BLaER1 treated with 17β-estradiol and CSF1 and Interleukin-3, amounts not matched to agents 10 nM and 100 nM (cell line): ENCODE measurements at regions not wholly inside any gene's neighbourhood (a gene's known extent, or its start where the extent isn't known, plus 50 kb on each side); places are given as distances from the start of the nearest gene placed in this dataset.

Experiments
- H3K27ac ChIP-seq, 11 experiments: shearing (Covaris generic); formaldehyde crosslinking; 2 replicates each; pipeline ENCODE4 v1.8.1; 2022
- H3K27me3 ChIP-seq, 11 experiments: shearing (Covaris generic); formaldehyde crosslinking; 2 replicates each; pipeline ENCODE4 v1.8.1; 2022
- H3K36me3 ChIP-seq, 11 experiments: shearing (Covaris generic); formaldehyde crosslinking; 2 replicates each; pipeline ENCODE4 v1.8.1; 2022
- H3K4me1 ChIP-seq, 10 experiments: shearing (Covaris generic); formaldehyde crosslinking; 2 replicates each; pipeline ENCODE4 v1.8.1; 2022
- H3K4me2 ChIP-seq, 11 experiments: shearing (Covaris generic); formaldehyde crosslinking; 2 replicates each; pipeline ENCODE4 v1.8.1; 2022
- H3K4me3 ChIP-seq, 10 experiments: shearing (Covaris generic); formaldehyde crosslinking; 2 replicates each; pipeline ENCODE4 v1.8.1; 2022
- H3K9ac ChIP-seq, 11 experiments: shearing (Covaris generic); formaldehyde crosslinking; 2 replicates each; pipeline ENCODE4 v1.8.1; 2022
- H3K9me3 ChIP-seq, 11 experiments: shearing (Covaris generic); formaldehyde crosslinking; replicated peaks in 1 of 11; 2 replicates each; pipeline ENCODE4 v1.8.1; 2022
- H4K20me1 ChIP-seq, 11 experiments: shearing (Covaris generic); formaldehyde crosslinking; 2 replicates each; pipeline ENCODE4 v1.8.1; 2022
- Cebpa-rat ChIP-seq, 11 experiments: shearing (Covaris generic); IDR thresholded peaks; 2 replicates each; pipeline ENCODE4 v1.8.1; 2022

DNA sequence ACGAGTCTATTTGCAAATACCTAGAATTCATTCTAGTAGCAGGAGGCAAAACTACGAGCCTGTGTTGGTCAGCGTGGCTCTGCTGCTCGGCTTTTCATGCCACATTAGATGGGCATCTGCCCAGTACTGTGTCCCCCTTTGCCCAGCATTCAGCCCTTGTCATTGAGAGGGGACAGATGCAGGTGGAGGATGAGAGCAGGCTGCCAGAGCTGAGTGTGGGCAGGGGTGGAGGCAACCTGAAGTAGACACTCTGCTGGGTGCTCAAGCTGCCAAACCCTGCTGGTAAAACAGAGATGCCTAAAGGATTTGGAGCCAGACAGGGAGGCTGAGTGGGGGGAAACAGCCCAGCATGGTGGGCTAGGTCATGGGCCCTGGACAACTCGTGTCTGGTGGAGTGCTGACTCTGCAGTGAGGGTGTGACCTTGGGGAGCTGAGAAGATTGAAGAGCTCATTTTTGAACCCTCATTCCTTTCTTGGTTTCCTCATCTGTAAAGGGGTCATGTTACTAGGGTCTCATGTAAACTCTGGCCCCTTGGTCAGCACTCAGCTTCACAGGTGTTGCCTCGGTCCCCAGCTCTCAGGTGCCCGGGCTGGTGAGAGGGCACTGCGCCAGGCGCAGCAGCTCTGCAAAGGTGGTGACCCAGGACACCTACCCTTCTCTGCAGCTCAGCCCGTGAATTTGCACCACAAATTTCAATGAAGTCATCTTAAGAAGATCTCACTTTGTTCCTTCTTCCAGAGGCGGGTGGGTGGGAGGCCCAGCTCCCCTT, 64.2 kb upstream of the BHLHE23 start:
- H3K4me1 ChIP-seq, result peaks cover 0 to 48% (median 27%) of the 10 kb centered on the region in 10 experiments; a peak in 16 of 20 replicates
- H3K9ac ChIP-seq, result no peak overlapping the region
- H3K27me3 ChIP-seq, result peaks cover 29 to 43% (median 38%) of the 10 kb centered on the region in 11 experiments
- no peak for TF ChIP-seq Cebpa-rat (IDR thresholded peaks at IDR 0.05)
- H3K27ac ChIP-seq, result no peak overlapping the region
- H3K9me3 ChIP-seq, result peaks cover 0 to 14% (median 5%) of the 10 kb centered on the region in 11 experiments; a peak in 14 of 22 replicates
- H4K20me1 ChIP-seq, result peaks cover 0 to 43% (median 8%) of the 10 kb centered on the region in 11 experiments; a peak in 12 of 22 replicates
- no peak overlapping the region for H3K4me3 ChIP-seq
- H3K36me3 ChIP-seq, result no peaks in the 10 kb centered on the region
- peak overlapping the region in 8 of 11 experiments; percentile 28 to 85 (median 44); a peak in 8 of 22 replicates for H3K4me2 ChIP-seq

DNA sequence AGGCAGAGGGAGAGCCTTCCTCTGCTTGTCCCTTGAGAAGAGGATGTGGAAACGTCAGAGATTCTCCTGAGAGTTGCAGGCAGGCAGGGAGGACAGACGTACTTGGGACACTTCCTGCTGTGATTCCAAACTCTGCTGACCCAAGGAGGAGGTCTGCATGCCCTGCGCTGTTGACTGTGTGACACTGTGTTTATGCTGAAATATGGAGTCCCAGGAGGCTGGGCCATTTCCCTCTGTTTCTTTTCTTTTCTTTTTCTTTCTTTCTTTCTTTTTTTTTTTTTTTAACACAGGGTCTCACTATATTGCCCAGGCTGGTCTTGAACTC, 63.5 kb upstream of the BHLHE23 start:
- Histone ChIP-seq H3K27me3 (peaks cover 29 to 45% (median 38%) of the 10 kb centered on the region in 11 experiments), H4K20me1 (peaks cover 0 to 50% (median 8%) of the 10 kb centered on the region in 11 experiments; a peak in 12 of 22 replicates), H3K36me3 (no peaks in the 10 kb centered on the region), H3K9me3 (peaks cover 0 to 7% (median 0%) of the 10 kb centered on the region in 11 experiments; a peak in 6 of 22 replicates), H3K4me2 (peak overlapping the region in 2 of 11 experiments; percentile 25 to 33; a peak in 2 of 22 replicates), H3K4me3 (no peak overlapping the region), H3K27ac (no peak overlapping the region), H3K4me1 (peaks cover 2 to 55% (median 34%) of the 10 kb centered on the region in 10 experiments; a peak in 18 of 20 replicates), H3K9ac (no peak overlapping the region)
- no peak for TF ChIP-seq Cebpa-rat (IDR thresholded peaks at IDR 0.05)

DNA sequence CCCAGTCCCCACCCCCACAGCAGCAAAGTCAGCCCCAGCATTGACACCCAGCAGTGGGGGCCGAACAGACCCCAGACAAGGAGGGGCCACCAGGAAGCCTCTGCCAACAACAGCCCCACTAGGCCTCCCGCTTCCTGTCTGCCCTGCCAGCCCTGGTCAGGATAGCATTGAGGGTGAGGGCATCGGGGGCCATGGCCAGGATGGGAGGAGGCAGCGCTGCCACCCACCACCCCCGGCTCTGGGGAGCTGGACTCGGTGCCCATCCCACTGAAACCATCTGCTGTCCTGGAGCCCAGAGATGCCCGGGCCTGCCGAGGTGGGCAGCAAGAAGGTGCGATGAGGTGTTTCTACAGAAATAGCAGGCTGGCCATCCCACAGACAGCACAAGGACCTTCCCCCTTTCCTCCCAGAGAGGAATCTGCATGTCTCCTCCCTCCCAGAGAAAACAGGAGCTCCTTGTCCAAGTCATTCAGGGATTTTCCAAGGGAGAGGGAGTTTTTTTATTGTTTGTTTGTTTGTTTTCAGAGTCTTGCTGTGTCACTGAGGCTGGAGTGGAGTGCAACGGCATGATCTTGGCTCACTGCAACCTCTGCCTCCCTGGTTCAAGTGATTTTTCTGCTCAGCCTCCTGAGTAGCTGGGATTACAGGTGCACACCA, 62.1 kb upstream of the BHLHE23 start:
- H3K27ac ChIP-seq, result no peak overlapping the region
- peaks cover 29 to 42% (median 32%) of the 10 kb centered on the region in 11 experiments for H3K27me3 ChIP-seq
- no peak for TF ChIP-seq Cebpa-rat (IDR thresholded peaks at IDR 0.05)
- no peaks in the 10 kb centered on the region; a peak in 1 of 22 replicates for H3K9me3 ChIP-seq
- H3K4me3 ChIP-seq, result no peak overlapping the region
- no peaks in the 10 kb centered on the region for H3K36me3 ChIP-seq
- H3K4me1 ChIP-seq, result peaks cover 6 to 69% (median 47%) of the 10 kb centered on the region in 10 experiments; a peak in 19 of 20 replicates
- no peak overlapping the region for H3K4me2 ChIP-seq
- peaks cover 0 to 51% (median 8%) of the 10 kb centered on the region in 11 experiments; a peak in 12 of 22 replicates for H4K20me1 ChIP-seq
- H3K9ac ChIP-seq, result no peak overlapping the region

DNA sequence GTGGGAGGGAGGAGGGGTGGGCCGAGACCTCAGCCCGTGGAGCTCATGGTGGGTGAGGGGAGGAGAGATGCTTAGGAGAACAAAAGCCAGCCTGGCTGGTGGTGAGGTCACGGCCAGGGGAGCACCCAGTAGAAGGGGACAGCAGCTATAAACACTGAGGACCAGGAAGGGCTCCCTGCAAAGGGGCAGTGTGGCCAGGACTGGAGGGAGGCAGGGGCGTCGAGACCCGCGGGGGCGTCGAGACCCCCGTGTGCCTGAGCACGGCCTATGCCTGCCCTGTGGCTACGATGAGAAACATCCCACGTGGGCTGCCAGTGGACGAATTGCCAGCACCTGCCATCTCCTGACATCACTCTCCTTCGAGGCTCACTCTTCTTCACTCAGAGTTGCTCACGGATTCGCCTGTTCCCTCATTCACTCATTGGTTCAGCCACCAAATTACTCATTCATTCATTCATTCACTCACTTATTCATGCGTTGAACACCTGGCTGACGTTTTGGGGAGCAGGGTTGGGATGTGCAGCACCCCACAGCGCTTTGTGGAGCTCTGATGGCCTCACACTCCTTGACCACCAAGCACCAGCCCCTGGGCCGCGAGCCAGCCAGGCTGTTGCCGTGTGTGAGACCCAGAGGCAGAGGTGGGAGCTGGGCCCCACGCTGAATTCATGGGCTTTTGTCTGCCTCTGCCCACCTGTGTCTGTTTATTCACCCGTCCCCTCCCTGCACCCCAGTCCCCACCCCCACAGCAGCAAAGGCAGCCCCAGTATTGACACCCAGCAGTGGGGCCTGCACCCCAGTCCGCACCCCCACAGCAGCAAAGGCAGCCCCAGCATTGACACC, 61.2 kb upstream of the BHLHE23 start:
- peaks cover 0 to 43% (median 5%) of the 10 kb centered on the region in 11 experiments; a peak in 11 of 22 replicates for H4K20me1 ChIP-seq
- peaks cover 22 to 33% (median 23%) of the 10 kb centered on the region in 11 experiments for H3K27me3 ChIP-seq
- peak overlapping the region in 4 of 11 experiments; percentile 62 to 70 (median 66); a peak in 4 of 22 replicates for H3K4me2 ChIP-seq
- no peak overlapping the region for H3K4me3 ChIP-seq
- peaks cover 6 to 67% (median 47%) of the 10 kb centered on the region in 10 experiments; a peak in 19 of 20 replicates for H3K4me1 ChIP-seq
- H3K36me3 ChIP-seq, result no peaks in the 10 kb centered on the region
- TF ChIP-seq Cebpa-rat (IDR thresholded peaks at IDR 0.05), result no peak
- H3K9ac ChIP-seq, result no peak overlapping the region
- H3K9me3 ChIP-seq, result no peaks in the 10 kb centered on the region; a peak in 1 of 22 replicates
- no peak overlapping the region for H3K27ac ChIP-seq

DNA sequence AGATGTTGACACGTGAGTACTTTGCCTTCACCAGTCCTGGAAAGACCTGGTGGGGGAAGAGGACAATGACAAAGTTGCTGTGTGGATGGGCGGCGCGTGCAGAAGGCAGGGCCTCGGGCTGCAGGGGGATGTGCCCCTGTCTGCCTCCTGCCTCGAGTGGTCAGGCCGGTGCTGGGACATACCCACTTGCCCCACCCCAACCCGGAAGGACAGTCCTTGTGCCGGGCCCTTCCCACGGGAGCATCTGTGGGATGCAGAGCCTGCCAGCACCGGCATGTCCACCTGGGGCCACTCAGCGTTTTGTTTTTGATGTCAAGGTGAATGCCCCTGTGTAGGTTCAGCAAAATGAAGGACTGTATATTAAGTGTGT, 60.5 kb upstream of the BHLHE23 start:
- Histone ChIP-seq H3K9me3 (no peaks in the 10 kb centered on the region; a peak in 1 of 22 replicates), H4K20me1 (peaks cover 0 to 36% (median 0%) of the 10 kb centered on the region in 11 experiments; a peak in 9 of 22 replicates), H3K4me2 (peak overlapping the region in 8 of 11 experiments; percentile 28 to 70 (median 62); a peak in 14 of 22 replicates), H3K4me1 (peaks cover 6 to 62% (median 43%) of the 10 kb centered on the region in 10 experiments; a peak in 19 of 20 replicates), H3K4me3 (no peak overlapping the region), H3K36me3 (no peaks in the 10 kb centered on the region), H3K27me3 (peaks cover 15 to 26% (median 16%) of the 10 kb centered on the region in 11 experiments), H3K9ac (0 out of 22 replicates have a peak overlapping the region, but pooled peaks of 1 of the 11 experiments have one; percentile 9), H3K27ac (no peak overlapping the region)
- no peak for TF ChIP-seq Cebpa-rat (IDR thresholded peaks at IDR 0.05)

- peak overlapping the region in 2 of 11 experiments; percentile 9 to 23; a peak in 1 of 22 replicates for H3K9ac ChIP-seq
- peak overlapping the region in 8 of 11 experiments; percentile 28 to 70 (median 62); a peak in 15 of 22 replicates for H3K4me2 ChIP-seq
- H3K36me3 ChIP-seq, result no peaks in the 10 kb centered on the region
- H3K27me3 ChIP-seq, result peaks cover 11 to 20% (median 11%) of the 10 kb centered on the region in 11 experiments; a peak in 20 of 22 replicates
- TF ChIP-seq Cebpa-rat (IDR thresholded peaks at IDR 0.05), result no peak
- no peak overlapping the region for H3K4me3 ChIP-seq
- H3K9me3 ChIP-seq, result no peaks in the 10 kb centered on the region; a peak in 1 of 22 replicates
- no peak overlapping the region for H3K27ac ChIP-seq
- peaks cover 6 to 65% (median 41%) of the 10 kb centered on the region in 10 experiments; a peak in 18 of 20 replicates for H3K4me1 ChIP-seq
- peaks cover 0 to 34% (median 0%) of the 10 kb centered on the region in 11 experiments; a peak in 5 of 22 replicates for H4K20me1 ChIP-seq
These were observed 59.9 kb upstream of the BHLHE23 start for GRCh38 chr20:63066506-63067265.

GRCh38 chr20:63065911-63066310, 59.1 kb upstream of the BHLHE23 start:
- H3K27ac ChIP-seq, result no peak overlapping the region
- peak overlapping the region in 8 of 11 experiments; percentile 44 to 70 (median 62); a peak in 14 of 22 replicates for H3K4me2 ChIP-seq
- H3K36me3 ChIP-seq, result no peaks in the 10 kb centered on the region
- TF ChIP-seq Cebpa-rat (IDR thresholded peaks at IDR 0.05), result no peak
- H3K27me3 ChIP-seq, result peaks cover 3 to 13% (median 4%) of the 10 kb centered on the region in 11 experiments; a peak in 18 of 22 replicates
- H3K9ac ChIP-seq, result no peak overlapping the region
- peaks cover 6 to 66% (median 49%) of the 10 kb centered on the region in 10 experiments; a peak in 18 of 20 replicates for H3K4me1 ChIP-seq
- no peaks in the 10 kb centered on the region for H3K9me3 ChIP-seq
- H3K4me3 ChIP-seq, result no peak overlapping the region
- H4K20me1 ChIP-seq, result peaks cover 0 to 29% (median 0%) of the 10 kb centered on the region in 11 experiments; a peak in 2 of 22 replicates
